H1 (cell line): ENCODE measurements at regions not wholly inside any gene's neighbourhood (a gene's known extent, or its start where the extent isn't known, plus 50 kb on each side); places are given as distances from the start of the nearest gene placed in this dataset.
A peak's percentile ranks its signal among the peaks of the same experiment; 100 is the strongest.

Experiments
- CTCF ChIA-PET: fragments of 300-600 bp; sonication (Branson Sonifier 250); formaldehyde crosslinking; loops from one replicate; lab custom pipeline; 2021; ENCODE audit not compliant: partially characterized antibody; lab: Charles Lee
- POLR2A ChIA-PET: fragments of 300-600 bp; sonication (Branson Sonifier 250); formaldehyde crosslinking; loops from one replicate; lab custom pipeline; 2021; ENCODE audit warnings: inconsistent platforms; ENCODE audit not compliant: partially characterized antibody; lab: Charles Lee
- DNase-seq, 2 experiments: peaks; one replicate each; pipeline versions ENCODE4 v3.0.0 to v3.0.0-alpha.2; 2010 to 2022; ENCODE audit warnings: low spot score in 2 of 2, low read depth in 1 of 2, mixed read lengths in 1 of 2
- FAIRE-seq: peaks from 2 replicates; lab custom pipeline; 2011; peaks lifted over from hg19 to GRCh38; lab: Jason Lieb, UNC
- H2AFZ ChIP-seq: 2 replicates; pipeline ENCODE4 v1.8.1; 2012; ENCODE audit warnings: low read length, inconsistent platforms
- H2AK5ac ChIP-seq: 2 replicates; pipeline ENCODE4 v1.6.1; 2013; ENCODE audit warnings: low read depth, low read length
- H2BK120ac ChIP-seq: replicated peaks from 2 replicates; pipeline ENCODE3; 2013; ENCODE audit warnings: low read depth, low read length, inconsistent platforms
- H2BK12ac ChIP-seq: 2 replicates; pipeline ENCODE4 v1.6.1; 2013; ENCODE audit warnings: low read depth, low read length
- H2BK15ac ChIP-seq: 2 replicates; pipeline ENCODE4 v1.6.1; 2013; ENCODE audit warnings: low read length
- H2BK20ac ChIP-seq: 2 replicates; pipeline ENCODE4 v1.6.1; 2013; ENCODE audit warnings: low read length
- H2BK5ac ChIP-seq: 2 replicates; pipeline ENCODE4 v1.6.1; 2013; ENCODE audit warnings: low read depth, low read length
- H3K14ac ChIP-seq: 2 replicates; pipeline ENCODE4 v1.6.1; 2013; ENCODE audit warnings: inconsistent platforms; ENCODE audit not compliant: insufficient read length
- H3K18ac ChIP-seq: 2 replicates; pipeline ENCODE4 v1.6.1; 2013; ENCODE audit warnings: low read length; ENCODE audit errors: extremely low read depth
- H3K23ac ChIP-seq: 2 replicates; pipeline ENCODE4 v1.6.1; 2013; ENCODE audit warnings: inconsistent platforms; ENCODE audit not compliant: insufficient read length
- H3K23me2 ChIP-seq: 2 replicates; pipeline ENCODE4 v1.6.1; 2013; ENCODE audit warnings: low read depth, low read length
- H3K27ac ChIP-seq: 2 replicates; pipeline ENCODE4 v1.6.1; 2011; ENCODE audit warnings: low read depth, low read length, inconsistent platforms
- H3K27me3 ChIP-seq, 4 experiments: replicated peaks in 1 of 4; 1 replicate in 1 of 4; 2 replicates in 3 of 4; pipeline versions ENCODE4 v1.6.1 to v1.8.1; 2011 to 2013; ENCODE audit warnings: low read length in 3 of 4, mild to moderate bottlenecking in 3 of 4, inconsistent platforms in 2 of 4, mixed read lengths in 2 of 4, moderate library complexity in 1 of 4; ENCODE audit not compliant: control insufficient read depth in 3 of 4, insufficient read depth in 3 of 4; ENCODE audit errors: extremely low read depth in 1 of 4
- H3K36me3 ChIP-seq, 4 experiments: 2 replicates each; pipeline versions ENCODE4 v1.6.1 to v1.8.1; 2011 to 2013; ENCODE audit warnings: mild to moderate bottlenecking in 4 of 4, low read length in 3 of 4, moderate library complexity in 2 of 4, control low read depth in 1 of 4, inconsistent platforms in 1 of 4; ENCODE audit not compliant: insufficient read depth in 4 of 4, control insufficient read depth in 2 of 4
- H3K4ac ChIP-seq: replicated peaks from 2 replicates; pipeline ENCODE3; 2013; ENCODE audit warnings: low read length, low read depth, mixed read lengths, inconsistent platforms; ENCODE audit not compliant: insufficient read length
- H3K4me1 ChIP-seq, 4 experiments: replicated peaks in 1 of 4; 1 replicate in 1 of 4; 2 replicates in 3 of 4; pipeline versions ENCODE4 v1.6.1 to v1.8.1; 2011 to 2013; ENCODE audit warnings: low read length in 3 of 4, inconsistent platforms in 2 of 4, mixed read lengths in 1 of 4; ENCODE audit not compliant: insufficient read depth in 4 of 4, control insufficient read depth in 3 of 4
- H3K4me2 ChIP-seq, 2 experiments: 2 replicates each; pipeline versions ENCODE4 v1.6.1 to v1.8.1; 2011 to 2013; ENCODE audit warnings: low read depth in 2 of 2, low read length in 2 of 2, control low read depth in 1 of 2, inconsistent platforms in 1 of 2, mild to moderate bottlenecking in 1 of 2; ENCODE audit not compliant: insufficient read depth in 1 of 2
- H3K4me3 ChIP-seq, 4 experiments: fragments of 200-600, 300-600 bp in 1 of 4; sonication (generic), shearing (Covaris generic), sonication (Bioruptor Twin) in 1 of 4; 2 replicates each; pipeline versions ENCODE4 v1.5.1 to v1.8.1; 2011 to 2016; ENCODE audit warnings: low read length in 4 of 4, low read depth in 3 of 4, control low read depth in 2 of 4, inconsistent platforms in 2 of 4, mild to moderate bottlenecking in 2 of 4, mixed read lengths in 1 of 4, moderate library complexity in 1 of 4; ENCODE audit not compliant: insufficient read depth in 2 of 4; ENCODE audit errors: extremely low read depth in 1 of 4
- H3K56ac ChIP-seq: replicated peaks from 2 replicates; pipeline ENCODE3; 2013; ENCODE audit warnings: low read depth, mild to moderate bottlenecking, mixed read lengths, low read length, inconsistent platforms; ENCODE audit not compliant: insufficient read length
- H3K79me1 ChIP-seq: 2 replicates; pipeline ENCODE4 v1.6.1; 2013; ENCODE audit warnings: low read depth, low read length, control low read depth
- H3K79me2 ChIP-seq, 2 experiments: 2 replicates each; pipeline versions ENCODE4 v1.6.1 to v1.8.1; 2012 to 2013; ENCODE audit warnings: low read length in 2 of 2, mild to moderate bottlenecking in 2 of 2, inconsistent platforms in 1 of 2; ENCODE audit not compliant: insufficient read depth in 2 of 2, control insufficient read depth in 1 of 2
- H3K9ac ChIP-seq, 4 experiments: replicated peaks in 1 of 4; 1 replicate in 1 of 4; 2 replicates in 3 of 4; pipeline versions ENCODE4 v1.6.1 to v1.8.1; 2011 to 2013; ENCODE audit warnings: low read depth in 3 of 4, low read length in 3 of 4, control low read depth in 2 of 4, mild to moderate bottlenecking in 2 of 4, moderate library complexity in 2 of 4, inconsistent platforms in 1 of 4; ENCODE audit errors: extremely low read depth in 1 of 4
- H3K9me3 ChIP-seq, 2 experiments: 2 replicates each; pipeline versions ENCODE4 v1.6.1 to v1.8.1; 2012 to 2013; ENCODE audit warnings: mild to moderate bottlenecking in 2 of 2, moderate library complexity in 2 of 2, control low read depth in 1 of 2, inconsistent platforms in 1 of 2, low read depth in 1 of 2, low read length in 1 of 2, mixed read lengths in 1 of 2; ENCODE audit not compliant: insufficient read depth in 2 of 2
- H4K20me1 ChIP-seq, 2 experiments: replicated peaks in 1 of 2; 2 replicates each; pipeline versions ENCODE3 to v1.8.1; 2011 to 2013; ENCODE audit warnings: inconsistent platforms in 2 of 2, low read length in 2 of 2, mild to moderate bottlenecking in 1 of 2; ENCODE audit not compliant: insufficient read depth in 2 of 2, control insufficient read depth in 1 of 2
- H4K5ac ChIP-seq: 2 replicates; pipeline ENCODE4 v1.6.1; 2013; ENCODE audit warnings: low read length, low read depth, mixed read lengths, inconsistent platforms; ENCODE audit not compliant: insufficient read length
- H4K8ac ChIP-seq: 2 replicates; pipeline ENCODE4 v1.8.0; 2013; ENCODE audit warnings: mild to moderate bottlenecking, moderate library complexity, low read length, inconsistent platforms; ENCODE audit not compliant: insufficient read depth; ENCODE audit errors: extremely low read depth
- H4K91ac ChIP-seq: replicated peaks from 2 replicates; pipeline ENCODE3; 2013; ENCODE audit warnings: low read length, mixed read lengths, inconsistent platforms; ENCODE audit not compliant: insufficient read length
- CBX8 ChIP-seq: fragments of 300-800, 300-1000 bp; sonication (generic); IDR thresholded peaks from 2 replicates; pipeline ENCODE4 v1.7.1; 2016; ENCODE audit warnings: low read depth, low read length, borderline replicate concordance
- CHD1 ChIP-seq: IDR thresholded peaks from 2 replicates; pipeline ENCODE4 v1.6.1; 2012; ENCODE audit warnings: low read depth, low read length, improper control_type of control experiment
- CHD2 ChIP-seq: IDR thresholded peaks from 2 replicates; pipeline ENCODE4 v1.6.1; 2012; ENCODE audit warnings: low read length, improper control_type of control experiment
- EP300 ChIP-seq, 2 experiments: IDR thresholded peaks; 1 replicate in 1 of 2; 2 replicates in 1 of 2; pipeline ENCODE4 v1.6.1; 2011 to 2012; ENCODE audit warnings: low read depth in 2 of 2, low read length in 2 of 2, mild to moderate bottlenecking in 2 of 2, borderline replicate concordance in 1 of 2, inconsistent platforms in 1 of 2, moderate library complexity in 1 of 2
- HDAC6 ChIP-seq: IDR thresholded peaks from one replicate; pipeline ENCODE4 v1.7.1; 2012; ENCODE audit warnings: low read depth, mild to moderate bottlenecking, inconsistent platforms, low read length, moderate library complexity
- KDM4A ChIP-seq: IDR thresholded peaks from one replicate; pipeline ENCODE4 v1.7.1; 2012; ENCODE audit warnings: low read depth, mild to moderate bottlenecking, moderate library complexity, low read length, inconsistent platforms; ENCODE audit not compliant: severe bottlenecking
- SIN3A ChIP-seq, 2 experiments: IDR thresholded peaks in 1 of 2; conservative IDR thresholded peaks in 1 of 2; 2 replicates each; pipeline ENCODE4 v1.6.1; 2011 to 2012; ENCODE audit warnings: low read length in 2 of 2, improper control_type of control experiment in 1 of 2, low read depth in 1 of 2, mild to moderate bottlenecking in 1 of 2
- SP1 ChIP-seq: IDR thresholded peaks from 2 replicates; pipeline ENCODE4 v1.6.1; 2011; ENCODE audit warnings: low read depth, low read length
- USF2 ChIP-seq: IDR thresholded peaks from 2 replicates; pipeline ENCODE4 v1.6.1; 2011; ENCODE audit warnings: low read length, improper control_type of control experiment
- WGBS, 2 experiments: shearing (Covaris generic) in 1 of 2; methylation state at CpG; one replicate each; pipeline versions ENCODE4 v1.1.6 to v1.1.7; 2013 to 2015; ENCODE audit warnings: low lambda C conversion rate in 2 of 2, mixed read lengths in 2 of 2, inconsistent platforms in 1 of 2, low coverage in 1 of 2, missing lambda C conversion rate in 1 of 2; ENCODE audit not compliant: insufficient replicate concordance in 2 of 2, insufficient coverage in 1 of 2, insufficient read length in 1 of 2; ENCODE audit errors: extremely low coverage in 1 of 2, missing lambda C conversion rate in 1 of 2; 5-methylcytosine and 5-hydroxymethylcytosine counted together

- peak overlapping the region; percentile 8 for H3K4ac ChIP-seq
- no peaks in the 10 kb centered on the region for H3K79me2 ChIP-seq
- ChIA-PET CTCF (interaction anchor here (0.6 to 1.1 kb wide), 6 partner anchors 19 to 93 kb away, joined by 3 to 5 read pairs (median 3); no protein-coding TSS in a partner anchor), POLR2A (no interaction called here)
- no peak overlapping the region for H3K4me3 ChIP-seq
- H2BK20ac ChIP-seq, result no peak overlapping the region
- H3K56ac ChIP-seq, result no peak overlapping the region
- H3K36me3 ChIP-seq, result no peaks in the 10 kb centered on the region
- H3K4me1 ChIP-seq, result no peaks in the 10 kb centered on the region
- DNase-seq (no peak), FAIRE-seq (no peak)
- H2BK5ac ChIP-seq, result no peak overlapping the region
- H3K14ac ChIP-seq, result no peak overlapping the region
- H4K20me1 ChIP-seq, result no peaks in the 10 kb centered on the region
- no peak overlapping the region for H3K9ac ChIP-seq
- no peak overlapping the region for H3K23ac ChIP-seq
- no peak overlapping the region for H2AFZ ChIP-seq
- H4K8ac ChIP-seq, result no peak overlapping the region
- H3K4me2 ChIP-seq, result no peak overlapping the region
- H2BK15ac ChIP-seq, result no peak overlapping the region
- TF ChIP-seq KDM4A, result no peak
- no peak for TF ChIP-seq EP300 (IDR thresholded peaks at IDR 0.05; ENCODE audit: borderline replicate concordance in 1 of 2, low read depth in 2 of 2, low read length in 2 of 2)
- no peak for TF ChIP-seq HDAC6
- TF ChIP-seq CHD2, result no peak
- TF ChIP-seq SIN3A (conservative IDR thresholded peaks at IDR 0.05 in 1 of 2, IDR thresholded peaks at IDR 0.05 in 1 of 2; ENCODE audit: low read depth in 1 of 2, low read length in 2 of 2), result no peak
- no peak for TF ChIP-seq CHD1
- no peak for TF ChIP-seq SP1
- TF ChIP-seq USF2, result no peak
- no peak for TF ChIP-seq CBX8
- H4K91ac ChIP-seq, result no peak overlapping the region
- H2BK120ac ChIP-seq, result no peak overlapping the region
- H3K9me3 ChIP-seq, result no peaks in the 10 kb centered on the region
- H3K27ac ChIP-seq, result no peak overlapping the region
- 84% methylated on average over 3 of the region's 3 CpGs; no CpG with 5 or more reads in 1 of the 2 experiments for WGBS, 2 experiments
- no peaks in the 10 kb centered on the region for H3K23me2 ChIP-seq
- no peak overlapping the region for H4K5ac ChIP-seq
- H2BK12ac ChIP-seq, result no peak overlapping the region
- H2AK5ac ChIP-seq, result no peak overlapping the region
- H3K18ac ChIP-seq, result no peak overlapping the region
- H3K27me3 ChIP-seq, result no peaks in the 10 kb centered on the region
- H3K79me1 ChIP-seq, result no peaks in the 10 kb centered on the region
Measured at GRCh38 chr7:33802600-33802999, 102.7 kb upstream of the BMPER start.
